LNCaP clone FGC (cell line): ENCODE measurements at regions not wholly inside any gene's neighbourhood (a gene's known extent, or its start where the extent isn't known, plus 50 kb on each side); places are given as distances from the start of the nearest gene placed in this dataset.

Experiments
- DNase-seq: peaks from one replicate; pipeline ENCODE4 v3.0.0-alpha.2; 2011; ENCODE audit warnings: low read depth
- H3K4me3 ChIP-seq: 2 replicates; pipeline ENCODE4 v1.5.1; 2011; ENCODE audit warnings: mild to moderate bottlenecking, low read depth, low read length, control low read depth
- TF ChIP-seq, protein P1 (sequence below): IDR thresholded peaks from 2 replicates; pipeline ENCODE4 v1.5.1; 2012; ENCODE audit warnings: mild to moderate bottlenecking; ENCODE audit not compliant: control insufficient read depth, insufficient read depth; ENCODE audit errors: extremely low read depth

DNA sequence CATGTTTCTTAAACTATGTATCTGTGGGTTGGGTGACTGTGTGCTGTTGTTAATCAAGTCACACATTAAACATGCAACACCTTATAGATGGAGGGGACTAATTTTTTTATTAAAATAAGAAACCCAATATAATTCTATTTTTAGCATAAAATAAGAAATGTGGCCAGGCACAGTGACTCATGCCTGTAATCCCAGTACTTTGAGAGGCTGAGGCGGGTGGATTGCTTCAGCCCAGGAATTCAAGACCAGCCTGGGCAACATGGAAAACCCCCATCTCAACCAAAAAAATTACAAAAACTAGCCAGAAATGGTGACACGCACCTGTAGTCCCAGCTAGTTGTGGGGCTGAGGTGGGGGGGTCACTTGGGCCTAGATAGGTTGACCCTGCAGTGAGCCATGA is 1021.0 kb downstream of the EPHA3 start:
- TF ChIP-seq, protein P1, sequence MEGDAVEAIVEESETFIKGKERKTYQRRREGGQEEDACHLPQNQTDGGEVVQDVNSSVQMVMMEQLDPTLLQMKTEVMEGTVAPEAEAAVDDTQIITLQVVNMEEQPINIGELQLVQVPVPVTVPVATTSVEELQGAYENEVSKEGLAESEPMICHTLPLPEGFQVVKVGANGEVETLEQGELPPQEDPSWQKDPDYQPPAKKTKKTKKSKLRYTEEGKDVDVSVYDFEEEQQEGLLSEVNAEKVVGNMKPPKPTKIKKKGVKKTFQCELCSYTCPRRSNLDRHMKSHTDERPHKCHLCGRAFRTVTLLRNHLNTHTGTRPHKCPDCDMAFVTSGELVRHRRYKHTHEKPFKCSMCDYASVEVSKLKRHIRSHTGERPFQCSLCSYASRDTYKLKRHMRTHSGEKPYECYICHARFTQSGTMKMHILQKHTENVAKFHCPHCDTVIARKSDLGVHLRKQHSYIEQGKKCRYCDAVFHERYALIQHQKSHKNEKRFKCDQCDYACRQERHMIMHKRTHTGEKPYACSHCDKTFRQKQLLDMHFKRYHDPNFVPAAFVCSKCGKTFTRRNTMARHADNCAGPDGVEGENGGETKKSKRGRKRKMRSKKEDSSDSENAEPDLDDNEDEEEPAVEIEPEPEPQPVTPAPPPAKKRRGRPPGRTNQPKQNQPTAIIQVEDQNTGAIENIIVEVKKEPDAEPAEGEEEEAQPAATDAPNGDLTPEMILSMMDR, result no peak
- DNase-seq, result no peak
- H3K4me3 ChIP-seq, result no peak overlapping the region

DNA sequence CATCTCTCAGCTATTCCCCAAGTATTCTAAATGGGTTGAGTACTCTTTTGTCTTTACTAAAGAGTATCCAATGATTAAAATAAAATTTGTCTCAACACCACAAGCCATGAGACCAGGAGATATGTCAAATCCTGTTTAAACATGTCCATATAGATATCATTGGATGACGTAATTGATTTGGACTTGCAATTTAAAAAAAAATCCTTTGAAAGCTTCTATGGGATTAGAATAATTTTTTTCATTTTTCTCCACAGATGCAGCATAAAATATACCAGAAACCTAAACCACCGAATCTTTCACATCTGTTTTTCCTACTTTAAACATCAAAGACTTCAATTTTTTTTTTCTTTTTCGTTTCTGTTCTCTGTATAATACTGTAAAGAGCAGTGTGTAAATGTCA is 1022.3 kb downstream of the EPHA3 start:
- no peak for DNase-seq
- H3K4me3 ChIP-seq, result no peak overlapping the region
- TF ChIP-seq, protein P1, result no peak

DNA sequence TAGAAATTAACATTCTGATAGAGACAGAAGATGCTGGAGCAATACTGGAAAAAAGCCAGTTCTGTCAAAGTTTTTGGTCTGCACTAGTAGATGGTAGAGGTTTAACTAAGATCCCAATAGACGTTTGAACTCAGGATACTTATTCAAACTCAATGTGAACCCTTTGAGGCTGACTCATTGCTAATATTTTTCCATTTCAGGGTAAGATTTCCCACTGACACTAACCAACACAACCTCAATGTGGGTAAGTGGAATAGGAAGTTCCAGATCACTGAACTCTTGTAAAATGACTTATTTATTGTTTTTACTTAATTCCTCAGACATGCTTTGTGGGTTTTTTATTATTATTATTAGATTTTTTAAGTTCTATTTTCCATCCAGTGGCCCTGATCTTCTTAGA is 1024.8 kb downstream of the EPHA3 start:
- TF ChIP-seq, protein P1, result no peak
- no peak overlapping the region for H3K4me3 ChIP-seq
- no peak for DNase-seq

DNA sequence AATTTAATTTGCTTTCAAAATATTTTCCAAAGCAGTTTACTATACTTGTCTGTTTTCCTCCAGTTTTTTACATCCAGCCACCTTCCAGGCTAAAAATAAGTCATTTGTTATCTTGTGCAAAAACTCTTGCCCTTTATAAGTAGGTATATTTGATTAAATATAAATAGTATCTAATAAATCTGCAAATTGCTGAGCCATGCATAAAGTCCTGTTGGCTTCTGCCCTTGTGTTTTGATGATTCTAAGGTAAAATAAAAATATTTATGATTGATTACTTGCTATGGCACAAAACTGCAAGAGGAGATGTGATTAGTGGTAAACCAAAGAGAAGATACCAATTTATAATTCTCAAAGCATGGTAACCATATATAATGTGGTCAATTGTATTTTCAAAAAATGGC is 1026.7 kb downstream of the EPHA3 start:
- DNase-seq, result no peak
- TF ChIP-seq, protein P1, result no peak
- no peak overlapping the region for H3K4me3 ChIP-seq

DNA sequence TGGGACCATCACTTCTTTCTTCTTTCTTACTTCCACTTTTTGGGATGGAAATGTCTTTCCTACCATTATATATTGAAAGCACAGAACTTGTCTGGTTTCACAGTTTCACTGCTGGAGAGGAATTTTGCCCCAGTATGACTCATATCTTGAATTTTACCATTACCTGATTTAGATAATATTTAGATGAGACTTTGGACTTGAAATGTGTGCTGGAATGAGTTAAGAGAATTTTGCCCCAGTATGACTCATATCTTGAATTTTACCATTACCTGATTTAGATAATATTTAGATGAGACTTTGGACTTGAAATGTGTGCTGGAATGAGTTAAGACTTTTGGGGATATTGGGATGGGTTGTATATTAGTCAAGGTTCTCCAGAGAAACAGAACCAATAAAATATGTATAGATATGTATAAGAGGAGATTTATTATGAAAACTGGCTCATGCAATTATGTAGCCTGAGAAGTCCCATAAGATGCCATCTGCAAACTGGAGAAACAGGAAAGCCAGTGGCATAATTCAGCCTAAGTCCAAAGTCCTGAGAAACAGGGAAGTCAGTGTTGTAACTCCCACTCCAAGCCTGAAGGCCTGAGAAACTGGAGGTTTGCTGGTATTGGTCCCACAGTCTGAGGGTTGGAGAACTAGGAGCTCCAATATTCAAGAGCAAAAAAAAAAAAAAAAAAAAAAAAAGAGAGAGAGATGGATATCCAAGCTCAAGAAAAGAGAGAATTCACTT is 1029.2 kb downstream of the EPHA3 start:
- no peak for DNase-seq
- TF ChIP-seq, protein P1, result no peak
- no peak overlapping the region for H3K4me3 ChIP-seq

DNA sequence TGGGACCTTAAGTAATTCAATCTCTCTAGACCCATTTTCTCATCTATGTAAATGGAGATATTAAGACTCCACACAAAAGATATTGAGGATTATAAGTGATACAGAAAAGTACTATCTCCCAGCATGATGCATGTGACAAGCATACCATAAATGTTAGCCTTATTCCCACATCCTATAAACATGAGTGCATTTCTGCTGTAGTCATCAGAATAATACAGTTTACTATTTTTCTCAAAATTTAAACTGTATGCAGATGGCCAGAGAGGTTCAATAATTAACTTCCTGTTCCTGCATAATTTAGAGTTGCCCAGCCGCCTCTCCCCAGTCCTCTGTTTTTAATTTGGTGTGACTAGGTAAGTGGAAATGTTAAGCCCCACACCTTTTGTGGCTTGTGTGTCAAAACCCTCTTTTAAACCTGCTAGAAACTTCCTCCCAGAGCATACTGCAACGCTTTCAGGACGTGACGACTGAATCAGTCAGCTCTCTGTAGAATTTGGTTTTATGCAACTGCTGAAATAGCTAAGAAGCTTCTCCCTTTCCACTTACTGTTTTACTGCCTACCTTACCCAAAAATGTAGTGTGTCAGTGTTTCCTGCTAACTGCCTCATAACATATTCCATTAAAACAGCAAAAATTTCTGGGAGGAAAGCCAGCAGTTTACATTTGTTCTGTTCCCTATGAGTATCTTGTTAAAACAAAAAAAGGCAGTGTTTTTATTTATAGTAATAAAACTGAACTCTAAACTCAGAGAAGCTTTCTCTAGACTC is 1037.9 kb downstream of the EPHA3 start:
- peak; percentile 4 for DNase-seq
- H3K4me3 ChIP-seq, result no peak overlapping the region
- TF ChIP-seq, protein P1, result no peak
